NT2/D1 (cell line): ENCODE measurements at regions not wholly inside any gene's neighbourhood (a gene's known extent, or its start where the extent isn't known, plus 50 kb on each side); places are given as distances from the start of the nearest gene placed in this dataset.

Source experiments
- YY1 ChIP-seq: IDR thresholded peaks from 2 replicates; pipeline ENCODE4 v1.6.1; 2011; ENCODE audit not compliant: insufficient read length, insufficient read depth
- ZNF274 ChIP-seq: IDR thresholded peaks from 2 replicates; pipeline ENCODE4 v1.6.1; 2011; ENCODE audit warnings: mild to moderate bottlenecking, low read depth, low read length

GRCh38 chr15:46808834-46809233 lies 908.5 kb upstream of the SEMA6D start:
- TF ChIP-seq ZNF274 = no peak
- TF ChIP-seq YY1 = no peak
